ENCODE measurements at regions not wholly inside any gene's neighbourhood (a gene's known extent, or its start where the extent isn't known, plus 50 kb on each side); places are given as distances from the start of the nearest gene placed in this dataset.

DNA sequence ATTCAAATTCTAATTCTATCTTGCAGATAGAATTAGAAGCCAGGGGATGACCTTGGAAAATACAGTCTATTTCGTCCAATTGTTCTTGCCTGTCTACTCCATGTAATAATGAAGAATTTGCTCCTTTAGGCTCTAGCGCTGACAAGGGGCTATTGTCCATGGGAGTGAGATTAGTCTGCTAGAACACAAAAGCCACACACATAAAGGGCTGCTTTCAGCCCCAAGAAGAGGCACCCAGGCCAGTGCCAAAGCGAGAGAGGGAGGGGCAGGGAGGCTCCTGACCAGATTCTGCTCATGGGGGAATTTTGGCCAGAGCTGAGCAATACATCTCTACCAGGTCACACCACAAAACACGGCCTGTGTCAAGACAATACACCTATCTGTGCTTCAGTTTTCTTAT lies 1306.9 kb downstream of the UQCRFS1 start:
- DNase-seq: no peak
- no CpG with 5 or more reads among the region's 4 CpGs for WGBS (ENCODE audit: extremely low coverage, insufficient read length, low lambda C conversion rate)
- TF ChIP-seq, protein P1, sequence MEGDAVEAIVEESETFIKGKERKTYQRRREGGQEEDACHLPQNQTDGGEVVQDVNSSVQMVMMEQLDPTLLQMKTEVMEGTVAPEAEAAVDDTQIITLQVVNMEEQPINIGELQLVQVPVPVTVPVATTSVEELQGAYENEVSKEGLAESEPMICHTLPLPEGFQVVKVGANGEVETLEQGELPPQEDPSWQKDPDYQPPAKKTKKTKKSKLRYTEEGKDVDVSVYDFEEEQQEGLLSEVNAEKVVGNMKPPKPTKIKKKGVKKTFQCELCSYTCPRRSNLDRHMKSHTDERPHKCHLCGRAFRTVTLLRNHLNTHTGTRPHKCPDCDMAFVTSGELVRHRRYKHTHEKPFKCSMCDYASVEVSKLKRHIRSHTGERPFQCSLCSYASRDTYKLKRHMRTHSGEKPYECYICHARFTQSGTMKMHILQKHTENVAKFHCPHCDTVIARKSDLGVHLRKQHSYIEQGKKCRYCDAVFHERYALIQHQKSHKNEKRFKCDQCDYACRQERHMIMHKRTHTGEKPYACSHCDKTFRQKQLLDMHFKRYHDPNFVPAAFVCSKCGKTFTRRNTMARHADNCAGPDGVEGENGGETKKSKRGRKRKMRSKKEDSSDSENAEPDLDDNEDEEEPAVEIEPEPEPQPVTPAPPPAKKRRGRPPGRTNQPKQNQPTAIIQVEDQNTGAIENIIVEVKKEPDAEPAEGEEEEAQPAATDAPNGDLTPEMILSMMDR (conservative IDR thresholded peaks at IDR 0.05): no peak
- Histone ChIP-seq H3K4ac (ENCODE audit: low read depth, low read length) (no peak overlapping the region), H3K23ac (ENCODE audit: insufficient read length, low read depth, low read length) (no peak overlapping the region), H3K4me1 (ENCODE audit: insufficient read depth, low read length) (no peaks in the 10 kb centered on the region), H4K8ac (replicated peaks; ENCODE audit: insufficient read length, low read depth, low read length) (no peak overlapping the region), H3K23me2 (ENCODE audit: insufficient read length, low read depth, low read length, poor library complexity, severe bottlenecking) (no peaks in the 10 kb centered on the region), H4K91ac (ENCODE audit: insufficient read length, low read depth, low read length) (no peak overlapping the region), H3K4me2 (ENCODE audit: insufficient read depth, insufficient read length, low read length) (no peak overlapping the region), H2BK15ac (ENCODE audit: low read depth, low read length) (no peak overlapping the region), H3K9ac (ENCODE audit: extremely low read depth, insufficient read length, low read length) (no peak overlapping the region), H2BK5ac (ENCODE audit: insufficient read length, low read length) (no peak overlapping the region), H2AK5ac (ENCODE audit: insufficient read length, low read length) (no peak overlapping the region), H2BK12ac (ENCODE audit: insufficient read length, low read depth, low read length) (no peak overlapping the region), H4K5ac (ENCODE audit: insufficient read length, low read depth, low read length) (no peak overlapping the region), H3T11ph (ENCODE audit: low read length) (no peak overlapping the region), H3K79me2 (ENCODE audit: insufficient read depth, low read length) (no peaks in the 10 kb centered on the region), H3K14ac (ENCODE audit: insufficient read depth, low read length) (no peak overlapping the region), H3K27ac (ENCODE audit: insufficient read length, low read depth, low read length) (no peak overlapping the region), H3K56ac (ENCODE audit: insufficient read length, low read depth, low read length) (no peak overlapping the region), H2AFZ (ENCODE audit: low read length) (no peak overlapping the region), H3K79me1 (ENCODE audit: insufficient read depth, low read depth, low read length, poor library complexity, severe bottlenecking) (no peaks in the 10 kb centered on the region), H4K20me1 (ENCODE audit: control insufficient read depth, insufficient read depth, insufficient read length) (no peaks in the 10 kb centered on the region), H2BK20ac (ENCODE audit: low read depth, low read length, poor library complexity, severe bottlenecking) (no peak overlapping the region), H3K18ac (ENCODE audit: insufficient read length, low read depth, low read length) (no peak overlapping the region), H2BK120ac (ENCODE audit: low read depth, low read length, poor library complexity, severe bottlenecking) (no peak overlapping the region), H3K27me3 (ENCODE audit: insufficient read depth, low read length) (no peaks in the 10 kb centered on the region), H3K9me3 (ENCODE audit: control insufficient read depth, low read depth, low read length) (peaks cover 89% of the 10 kb centered on the region)
- peaks cover 7 to 27% (median 22%) of the 10 kb centered on the region in 3 experiments; a peak in 6 of 7 replicates for H3K36me3 Mint-ChIP-seq (ENCODE audit: insufficient read depth in 1 of 3, low read depth in 3 of 3)
- H3K4me1 Mint-ChIP-seq: no peaks in the 10 kb centered on the region
- no peak overlapping the region for H3K4me3 Mint-ChIP-seq
- H3K27ac Mint-ChIP-seq: no peak overlapping the region
- peaks cover 83 to 87% of the 10 kb centered on the region in 2 experiments for H3K9me3 Mint-ChIP-seq
- peaks cover 4% of the 10 kb centered on the region for H3K27me3 Mint-ChIP-seq (ENCODE audit: low read depth)
